Activated naive CD4-positive, alpha-beta T cell treated with anti-CD3 and anti-CD28 coated beads for 36 hours (primary cell): ENCODE measurements at regions not wholly inside any gene's neighbourhood (a gene's known extent, or its start where the extent isn't known, plus 50 kb on each side); places are given as distances from the start of the nearest gene placed in this dataset.
"Not testable (repeated sequence)": the region's sequence is repeated elsewhere in the genome, so short reads cannot be mapped to it uniquely, and the experiment has no call there.

Source experiments
- CTCF ChIA-PET: fragments of 350-600 bp; sonication (Branson Sonifier 250); formaldehyde crosslinking; loops from one replicate; lab custom pipeline; 2021; ENCODE audit warnings: antibody characterized with exemption; lab: Charles Lee
- DNase-seq: peaks from one replicate; pipeline ENCODE4 v3.0.0-alpha.2; 2020
- H3K27ac Mint-ChIP-seq: one replicate; pipeline ENCODE4 v1.8.0; 2021; ENCODE audit warnings: mild to moderate bottlenecking, mixed read lengths
- H3K27me3 Mint-ChIP-seq: one replicate; pipeline ENCODE4 v1.8.0; 2021; ENCODE audit warnings: low read depth, mixed read lengths
- H3K36me3 Mint-ChIP-seq: one replicate; pipeline ENCODE4 v1.8.0; 2021; ENCODE audit warnings: low read depth, mixed read lengths
- H3K4me1 Mint-ChIP-seq: one replicate; pipeline ENCODE4 v1.8.0; 2021; ENCODE audit warnings: low read depth, mixed read lengths
- H3K4me3 Mint-ChIP-seq: one replicate; pipeline ENCODE4 v1.8.0; 2021; ENCODE audit warnings: mild to moderate bottlenecking, moderate library complexity, mixed read lengths
- H3K9me3 Mint-ChIP-seq: one replicate; pipeline ENCODE4 v1.8.0; 2021; ENCODE audit warnings: mixed read lengths
- intact Hi-C: fragments of 100-400 bp; cut with micrococcal nuclease; formaldehyde crosslinking; loops from one replicate; pipeline ENCODE4 v1.15.1; 2023

DNA sequence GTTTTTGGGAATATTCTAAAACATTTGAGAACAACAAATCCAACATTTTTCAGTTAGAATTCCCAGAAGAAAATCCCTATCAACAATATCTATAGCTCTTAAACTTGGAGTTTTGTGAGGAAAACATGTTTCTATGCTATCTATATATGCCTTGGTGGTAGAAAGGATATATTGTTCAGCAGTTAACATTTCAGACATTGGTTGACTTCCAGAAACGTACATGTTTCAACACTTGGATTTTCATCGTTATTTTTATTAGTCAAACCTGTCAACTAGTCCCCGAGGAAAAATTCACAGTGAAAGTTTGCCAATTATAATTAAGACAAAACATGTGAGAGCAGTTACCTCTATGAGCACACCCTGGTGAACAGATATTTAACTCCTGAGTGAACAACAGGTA lies 541.8 kb upstream of the CHD1 start:
- H3K36me3 Mint-ChIP-seq, H3K27ac Mint-ChIP-seq, H3K9me3 Mint-ChIP-seq, H3K27me3 Mint-ChIP-seq, H3K4me1 Mint-ChIP-seq, H3K4me3 Mint-ChIP-seq, intact Hi-C loops, CTCF ChIA-PET, DNase-seq: not testable (repeated sequence)

- Mint-ChIP-seq H3K4me1 (no peaks in the 10 kb centered on the region), H3K27ac (no peak overlapping the region), H3K9me3 (no peaks in the 10 kb centered on the region), H3K27me3 (no peaks in the 10 kb centered on the region), H3K36me3 (no peaks in the 10 kb centered on the region), H3K4me3 (no peak overlapping the region)
- CTCF ChIA-PET: no interaction called here
- no peak for DNase-seq
- intact Hi-C loops: no loop called here
These were observed 531.9 kb upstream of the CHD1 start for GRCh38 chr5:99460701-99461100.

GRCh38 chr5:99453196-99453595 lies 524.4 kb upstream of the CHD1 start:
- intact Hi-C loops: no loop called here
- H3K36me3 Mint-ChIP-seq: no peaks in the 10 kb centered on the region
- no peak overlapping the region for H3K27ac Mint-ChIP-seq
- CTCF ChIA-PET: no interaction called here
- DNase-seq: no peak
- H3K27me3 Mint-ChIP-seq: no peaks in the 10 kb centered on the region
- no peak overlapping the region for H3K4me3 Mint-ChIP-seq
- no peaks in the 10 kb centered on the region for H3K4me1 Mint-ChIP-seq
- no peaks in the 10 kb centered on the region for H3K9me3 Mint-ChIP-seq

GRCh38 chr5:99449786-99450185 lies 521.0 kb upstream of the CHD1 start:
- Mint-ChIP-seq H3K4me3 (no peak overlapping the region), H3K27me3 (no peaks in the 10 kb centered on the region), H3K4me1 (no peaks in the 10 kb centered on the region), H3K9me3 (no peaks in the 10 kb centered on the region), H3K27ac (no peak overlapping the region), H3K36me3 (no peaks in the 10 kb centered on the region)
- intact Hi-C loops: no loop called here
- CTCF ChIA-PET: no interaction called here
- DNase-seq: no peak

- CTCF ChIA-PET: no interaction called here
- Mint-ChIP-seq H3K4me3 (no peak overlapping the region), H3K27me3 (no peaks in the 10 kb centered on the region), H3K27ac (no peak overlapping the region), H3K4me1 (no peaks in the 10 kb centered on the region), H3K9me3 (no peaks in the 10 kb centered on the region), H3K36me3 (no peaks in the 10 kb centered on the region)
- DNase-seq: no peak
- intact Hi-C loops: no loop called here
These were observed 517.0 kb upstream of the CHD1 start for GRCh38 chr5:99445805-99446204.

GRCh38 chr5:99441235-99441634 lies 512.4 kb upstream of the CHD1 start:
- Mint-ChIP-seq H3K4me3 (no peak overlapping the region), H3K4me1 (no peaks in the 10 kb centered on the region), H3K9me3 (no peaks in the 10 kb centered on the region), H3K27me3 (no peaks in the 10 kb centered on the region), H3K27ac (no peak overlapping the region), H3K36me3 (no peaks in the 10 kb centered on the region)
- CTCF ChIA-PET: no interaction called here
- no peak for DNase-seq
- intact Hi-C loops: no loop called here

DNA sequence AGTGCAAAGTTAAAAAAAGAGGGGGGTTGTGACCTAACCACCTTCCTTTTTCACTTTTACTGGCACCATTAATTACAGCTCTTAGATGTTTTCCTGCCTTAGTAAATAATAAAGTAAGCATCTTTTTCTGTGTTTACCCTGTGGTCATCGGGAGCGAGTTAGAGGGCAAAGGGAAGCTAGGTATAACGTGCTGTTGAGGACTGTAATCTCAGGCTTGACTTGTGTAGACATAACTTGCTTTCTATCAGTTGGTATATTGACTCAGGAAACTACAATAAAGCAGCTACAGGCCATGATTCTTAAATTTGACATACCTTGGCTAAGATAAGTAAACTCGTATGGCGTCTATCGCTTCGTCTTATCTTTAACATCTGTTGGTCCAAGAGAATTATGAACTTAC lies 509.8 kb upstream of the CHD1 start:
- Mint-ChIP-seq H3K27ac (no peak overlapping the region), H3K36me3 (no peaks in the 10 kb centered on the region), H3K4me1 (no peaks in the 10 kb centered on the region), H3K4me3 (no peak overlapping the region), H3K9me3 (no peaks in the 10 kb centered on the region), H3K27me3 (no peaks in the 10 kb centered on the region)
- no peak for DNase-seq
- intact Hi-C loops: no loop called here
- CTCF ChIA-PET: no interaction called here

DNA sequence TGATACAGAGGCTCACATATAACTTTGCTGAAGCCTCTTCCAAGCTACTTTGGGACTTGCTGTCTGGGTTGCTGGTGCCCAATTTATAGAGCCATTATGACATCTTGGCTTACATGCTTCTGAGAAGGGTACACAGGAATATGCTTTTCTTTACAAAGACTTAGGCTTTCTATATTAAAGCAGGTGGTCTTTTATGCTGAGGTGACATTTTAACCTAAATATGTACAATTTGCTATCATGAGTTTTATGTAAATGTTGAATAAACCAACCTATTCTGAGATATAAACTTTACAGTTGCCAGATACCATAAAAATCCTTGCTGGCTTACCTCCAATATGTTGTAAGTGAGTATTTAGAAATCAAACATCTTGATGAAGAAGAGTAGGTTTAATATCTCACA lies 509.2 kb upstream of the CHD1 start:
- CTCF ChIA-PET: no interaction called here
- no peak for DNase-seq
- no peaks in the 10 kb centered on the region for H3K9me3 Mint-ChIP-seq
- H3K36me3 Mint-ChIP-seq: no peaks in the 10 kb centered on the region
- intact Hi-C loops: no loop called here
- H3K27me3 Mint-ChIP-seq: no peaks in the 10 kb centered on the region
- H3K27ac Mint-ChIP-seq: no peak overlapping the region
- no peaks in the 10 kb centered on the region for H3K4me1 Mint-ChIP-seq
- H3K4me3 Mint-ChIP-seq: no peak overlapping the region

GRCh38 chr5:99423396-99423795 lies 494.6 kb upstream of the CHD1 start:
- H3K27me3 Mint-ChIP-seq, intact Hi-C loops, H3K9me3 Mint-ChIP-seq, H3K36me3 Mint-ChIP-seq, H3K4me3 Mint-ChIP-seq, DNase-seq, CTCF ChIA-PET, H3K27ac Mint-ChIP-seq, H3K4me1 Mint-ChIP-seq: not testable (repeated sequence)

GRCh38 chr5:99418640-99419039 lies 489.8 kb upstream of the CHD1 start:
- H3K27ac Mint-ChIP-seq, H3K4me1 Mint-ChIP-seq, H3K36me3 Mint-ChIP-seq, CTCF ChIA-PET, DNase-seq, H3K4me3 Mint-ChIP-seq, H3K27me3 Mint-ChIP-seq, H3K9me3 Mint-ChIP-seq, intact Hi-C loops: not testable (repeated sequence)

- CTCF ChIA-PET, H3K4me1 Mint-ChIP-seq: not testable (repeated sequence)
These were observed 481.6 kb upstream of the CHD1 start for GRCh38 chr5:99410386-99410785.

DNA sequence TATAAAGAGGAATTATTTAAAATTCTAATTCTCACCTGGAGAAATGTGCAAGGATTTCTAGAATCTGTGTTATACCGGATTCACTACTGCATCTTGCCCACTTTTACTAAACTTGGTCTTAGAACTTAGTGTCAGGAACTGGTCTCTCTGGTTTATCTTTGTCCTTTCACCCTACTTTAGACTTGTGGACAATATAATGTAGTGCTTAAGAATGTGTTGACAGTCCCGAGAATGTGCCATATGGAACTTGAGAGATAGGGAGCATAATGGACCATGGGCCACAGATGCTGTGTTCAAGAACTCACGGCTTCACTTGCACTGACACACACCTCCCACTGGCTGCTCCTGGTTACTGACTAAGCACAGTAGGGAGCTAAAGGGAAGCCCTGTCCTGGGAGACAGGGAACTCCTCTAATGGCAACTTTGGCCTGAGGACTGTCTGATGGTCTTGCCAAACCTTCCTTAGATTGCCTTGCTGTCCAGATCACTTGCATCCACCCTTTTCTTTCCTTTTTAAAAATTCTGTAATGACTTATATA lies 476.0 kb upstream of the CHD1 start:
- H3K27me3 Mint-ChIP-seq, CTCF ChIA-PET, H3K4me1 Mint-ChIP-seq, H3K9me3 Mint-ChIP-seq, intact Hi-C loops, H3K27ac Mint-ChIP-seq, H3K4me3 Mint-ChIP-seq, DNase-seq, H3K36me3 Mint-ChIP-seq: not testable (repeated sequence)

More at GRCh38 chr5:99410386-99410785, 481.6 kb upstream of the CHD1 start:
- H3K36me3 Mint-ChIP-seq, DNase-seq, H3K9me3 Mint-ChIP-seq, H3K27me3 Mint-ChIP-seq, H3K27ac Mint-ChIP-seq, intact Hi-C loops, H3K4me3 Mint-ChIP-seq: not testable (repeated sequence)

DNA sequence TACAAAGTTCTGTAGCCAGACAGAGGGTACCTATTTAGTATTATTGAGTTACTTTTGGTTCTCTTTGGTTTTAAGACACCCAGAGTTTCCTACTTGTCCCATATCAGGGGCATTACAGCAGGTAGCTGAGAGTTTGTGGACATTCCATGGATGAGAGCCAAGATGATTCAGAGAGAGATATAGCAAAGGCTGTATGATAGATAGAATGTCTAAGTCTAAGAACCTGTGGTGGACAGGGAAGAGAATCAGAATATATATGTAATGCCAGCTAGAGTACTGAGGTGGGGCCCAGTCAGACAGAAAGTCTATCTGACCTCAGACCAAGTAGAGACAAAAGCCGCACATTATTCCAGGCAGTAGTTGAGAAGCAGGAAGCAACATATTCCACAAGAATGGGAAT lies 471.8 kb upstream of the CHD1 start:
- H3K27ac Mint-ChIP-seq, H3K36me3 Mint-ChIP-seq, H3K27me3 Mint-ChIP-seq, intact Hi-C loops, H3K4me3 Mint-ChIP-seq, H3K9me3 Mint-ChIP-seq, CTCF ChIA-PET, DNase-seq, H3K4me1 Mint-ChIP-seq: not testable (repeated sequence)

DNA sequence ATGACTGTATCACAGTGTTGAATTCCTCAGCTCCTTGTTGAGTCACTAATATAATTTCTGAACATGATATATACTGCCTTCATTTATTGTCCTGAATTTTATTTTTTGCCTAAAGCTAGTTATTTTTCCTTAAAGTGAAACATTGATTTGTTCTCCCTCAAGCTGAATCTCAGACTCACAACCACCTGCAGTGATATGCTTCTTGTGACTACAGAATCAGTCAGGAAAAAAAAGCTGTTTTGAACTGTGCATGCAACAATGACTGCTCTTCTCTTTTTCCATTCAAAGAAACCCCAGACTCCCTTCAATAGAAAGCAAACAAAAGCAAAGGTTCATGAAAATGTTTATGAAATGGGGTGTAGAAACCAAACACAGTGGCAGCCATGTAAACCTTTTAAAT lies 470.2 kb upstream of the CHD1 start:
- no peak for DNase-seq
- CTCF ChIA-PET: no interaction called here
- H3K27ac Mint-ChIP-seq: no peak overlapping the region
- H3K9me3 Mint-ChIP-seq: peaks cover 10% of the 10 kb centered on the region
- H3K27me3 Mint-ChIP-seq: no peaks in the 10 kb centered on the region
- no peaks in the 10 kb centered on the region for H3K36me3 Mint-ChIP-seq
- no peaks in the 10 kb centered on the region for H3K4me1 Mint-ChIP-seq
- intact Hi-C loops: no loop called here
- no peak overlapping the region for H3K4me3 Mint-ChIP-seq
